Activated naive CD4-positive, alpha-beta T cell treated with anti-CD3 and anti-CD28 coated beads, Interleukin-2, amount 10 ng/mL, durations not matched to agents 7 days and 5 days (primary cell): ENCODE measurements at regions not wholly inside any gene's neighbourhood (a gene's known extent, or its start where the extent isn't known, plus 50 kb on each side); places are given as distances from the start of the nearest gene placed in this dataset.
"Not testable (repeated sequence)": the region's sequence is repeated elsewhere in the genome, so short reads cannot be mapped to it uniquely, and the experiment has no call there.

Experiments used
- CTCF ChIA-PET: fragments of 350-600 bp; sonication (Branson Sonifier 250); formaldehyde crosslinking; loops from one replicate; lab custom pipeline; 2021; ENCODE audit warnings: antibody characterized with exemption; lab: Charles Lee
- DNase-seq: peaks from one replicate; pipeline ENCODE4 v3.0.0-alpha.2; 2020
- H3K27ac Mint-ChIP-seq: one replicate; pipeline ENCODE4 v1.8.0; 2021; ENCODE audit warnings: mild to moderate bottlenecking, moderate library complexity, mixed read lengths
- H3K27me3 Mint-ChIP-seq: one replicate; pipeline ENCODE4 v1.8.0; 2021; ENCODE audit warnings: mild to moderate bottlenecking, mixed read lengths
- H3K36me3 Mint-ChIP-seq: one replicate; pipeline ENCODE4 v1.8.0; 2021; ENCODE audit warnings: mixed read lengths
- H3K4me1 Mint-ChIP-seq: one replicate; pipeline ENCODE4 v1.8.0; 2021; ENCODE audit warnings: mixed read lengths
- H3K4me3 Mint-ChIP-seq: one replicate; pipeline ENCODE4 v1.8.0; 2021; ENCODE audit warnings: mild to moderate bottlenecking, moderate library complexity, mixed read lengths
- H3K9me3 Mint-ChIP-seq: one replicate; pipeline ENCODE4 v1.8.0; 2021; ENCODE audit warnings: mixed read lengths

- no peak overlapping the region for H3K4me3 Mint-ChIP-seq
- CTCF ChIA-PET, result no interaction called here
- H3K4me1 Mint-ChIP-seq, result no peaks in the 10 kb centered on the region
- no peak for DNase-seq
- H3K36me3 Mint-ChIP-seq, result no peaks in the 10 kb centered on the region
- no peaks in the 10 kb centered on the region for H3K27me3 Mint-ChIP-seq
- H3K27ac Mint-ChIP-seq, result no peak overlapping the region
- H3K9me3 Mint-ChIP-seq, result peaks cover 5% of the 10 kb centered on the region
Measured at GRCh38 chr14:85169381-85169780, 360.6 kb upstream of the FLRT2 start.

- H3K36me3 Mint-ChIP-seq, result no peaks in the 10 kb centered on the region
- DNase-seq, result no peak
- H3K9me3 Mint-ChIP-seq, result peaks cover 4% of the 10 kb centered on the region
- no peaks in the 10 kb centered on the region for H3K4me1 Mint-ChIP-seq
- CTCF ChIA-PET, result no interaction called here
- H3K4me3 Mint-ChIP-seq, result no peak overlapping the region
- H3K27me3 Mint-ChIP-seq, result no peaks in the 10 kb centered on the region
- H3K27ac Mint-ChIP-seq, result no peak overlapping the region
Measured at GRCh38 chr14:85172290-85172689, 357.7 kb upstream of the FLRT2 start.

GRCh38 chr14:85172889-85173477, 357.0 kb upstream of the FLRT2 start:
- peaks cover 4% of the 10 kb centered on the region for H3K9me3 Mint-ChIP-seq
- CTCF ChIA-PET, result no interaction called here

GRCh38 chr14:85175556-85175955, 354.4 kb upstream of the FLRT2 start:
- Mint-ChIP-seq H3K4me3 (no peak overlapping the region), H3K9me3 (peaks cover 4% of the 10 kb centered on the region), H3K27me3 (no peaks in the 10 kb centered on the region), H3K36me3 (no peaks in the 10 kb centered on the region), H3K27ac (no peak overlapping the region), H3K4me1 (no peaks in the 10 kb centered on the region)
- DNase-seq, result no peak
- CTCF ChIA-PET, result no interaction called here

More at GRCh38 chr14:85172889-85173477, 357.0 kb upstream of the FLRT2 start:
- Mint-ChIP-seq H3K27ac (no peak overlapping the region), H3K4me1 (no peaks in the 10 kb centered on the region), H3K27me3 (no peaks in the 10 kb centered on the region), H3K4me3 (no peak overlapping the region), H3K36me3 (no peaks in the 10 kb centered on the region)
- no peak for DNase-seq

GRCh38 chr14:85178864-85179263, 351.1 kb upstream of the FLRT2 start:
- CTCF ChIA-PET, result no interaction called here
- H3K27ac Mint-ChIP-seq, result no peak overlapping the region
- no peaks in the 10 kb centered on the region for H3K36me3 Mint-ChIP-seq
- no peaks in the 10 kb centered on the region for H3K4me1 Mint-ChIP-seq
- H3K27me3 Mint-ChIP-seq, result no peaks in the 10 kb centered on the region
- H3K9me3 Mint-ChIP-seq, result peaks cover 12% of the 10 kb centered on the region
- H3K4me3 Mint-ChIP-seq, result no peak overlapping the region
- no peak for DNase-seq

- no peak overlapping the region for H3K27ac Mint-ChIP-seq
- H3K9me3 Mint-ChIP-seq, result peaks cover 13% of the 10 kb centered on the region
- no peak overlapping the region for H3K4me3 Mint-ChIP-seq
- no peak for DNase-seq
- CTCF ChIA-PET, result no interaction called here
- H3K4me1 Mint-ChIP-seq, result no peaks in the 10 kb centered on the region
- H3K36me3 Mint-ChIP-seq, result no peaks in the 10 kb centered on the region
- no peaks in the 10 kb centered on the region for H3K27me3 Mint-ChIP-seq
Measured at GRCh38 chr14:85180876-85181275, 349.1 kb upstream of the FLRT2 start.

- no peak overlapping the region for H3K4me3 Mint-ChIP-seq
- CTCF ChIA-PET, result no interaction called here
- H3K9me3 Mint-ChIP-seq, result peaks cover 13% of the 10 kb centered on the region
- DNase-seq, result no peak
- H3K4me1 Mint-ChIP-seq, result no peaks in the 10 kb centered on the region
- no peaks in the 10 kb centered on the region for H3K36me3 Mint-ChIP-seq
- no peaks in the 10 kb centered on the region for H3K27me3 Mint-ChIP-seq
- H3K27ac Mint-ChIP-seq, result no peak overlapping the region
Measured at GRCh38 chr14:85182282-85182681, 347.7 kb upstream of the FLRT2 start.

GRCh38 chr14:85186082-85186481, 343.9 kb upstream of the FLRT2 start:
- Mint-ChIP-seq H3K27ac (no peak overlapping the region), H3K4me3 (no peak overlapping the region), H3K36me3 (no peaks in the 10 kb centered on the region), H3K27me3 (no peaks in the 10 kb centered on the region), H3K4me1 (no peaks in the 10 kb centered on the region), H3K9me3 (peaks cover 22% of the 10 kb centered on the region)
- CTCF ChIA-PET, result no interaction called here
- DNase-seq, result no peak

- no peak for DNase-seq
- CTCF ChIA-PET, result no interaction called here
- Mint-ChIP-seq H3K27me3 (no peaks in the 10 kb centered on the region), H3K4me3 (no peak overlapping the region), H3K9me3 (peaks cover 18% of the 10 kb centered on the region), H3K27ac (no peak overlapping the region), H3K36me3 (no peaks in the 10 kb centered on the region), H3K4me1 (no peaks in the 10 kb centered on the region)
Measured at GRCh38 chr14:85187521-85187920, 342.4 kb upstream of the FLRT2 start.

GRCh38 chr14:85188836-85189235, 341.1 kb upstream of the FLRT2 start:
- no peaks in the 10 kb centered on the region for H3K27me3 Mint-ChIP-seq
- no peak for DNase-seq
- H3K9me3 Mint-ChIP-seq, result peaks cover 15% of the 10 kb centered on the region
- no peaks in the 10 kb centered on the region for H3K36me3 Mint-ChIP-seq
- no peak overlapping the region for H3K4me3 Mint-ChIP-seq
- no peaks in the 10 kb centered on the region for H3K4me1 Mint-ChIP-seq
- no peak overlapping the region for H3K27ac Mint-ChIP-seq
- CTCF ChIA-PET, result interaction anchor here (0.6 kb wide), 1 partner anchor 748 kb away, joined by 3 read pairs; no protein-coding TSS in a partner anchor

- not testable (repeated sequence) for H3K4me1 Mint-ChIP-seq, H3K4me3 Mint-ChIP-seq, H3K27ac Mint-ChIP-seq, DNase-seq, H3K27me3 Mint-ChIP-seq, H3K36me3 Mint-ChIP-seq
- peaks cover 11% of the 10 kb centered on the region for H3K9me3 Mint-ChIP-seq
- CTCF ChIA-PET, result interaction anchor here (0.6 kb wide), 1 partner anchor 749 kb away, joined by 3 read pairs; no protein-coding TSS in a partner anchor
Measured at GRCh38 chr14:85189253-85189652, 340.7 kb upstream of the FLRT2 start.

GRCh38 chr14:85190251-85190650, 339.7 kb upstream of the FLRT2 start:
- Mint-ChIP-seq H3K36me3 (no peaks in the 10 kb centered on the region), H3K27me3 (no peaks in the 10 kb centered on the region), H3K27ac (no peak overlapping the region), H3K4me3 (no peak overlapping the region), H3K4me1 (no peaks in the 10 kb centered on the region), H3K9me3 (peaks cover 11% of the 10 kb centered on the region)
- CTCF ChIA-PET, result no interaction called here
- no peak for DNase-seq

- CTCF ChIA-PET, result no interaction called here
- H3K27me3 Mint-ChIP-seq, result no peaks in the 10 kb centered on the region
- peaks cover 11% of the 10 kb centered on the region for H3K9me3 Mint-ChIP-seq
- H3K4me1 Mint-ChIP-seq, result no peaks in the 10 kb centered on the region
- H3K36me3 Mint-ChIP-seq, result no peaks in the 10 kb centered on the region
- H3K27ac Mint-ChIP-seq, result no peak overlapping the region
- H3K4me3 Mint-ChIP-seq, result no peak overlapping the region
- DNase-seq, result no peak
Measured at GRCh38 chr14:85191986-85192385, 338.0 kb upstream of the FLRT2 start.

GRCh38 chr14:85195872-85196477, 334.0 kb upstream of the FLRT2 start:
- DNase-seq, result no peak
- H3K9me3 Mint-ChIP-seq, result no peaks in the 10 kb centered on the region
- CTCF ChIA-PET, result no interaction called here

GRCh38 chr14:85198001-85198400, 331.9 kb upstream of the FLRT2 start:
- no peak for DNase-seq
- Mint-ChIP-seq H3K27ac (no peak overlapping the region), H3K36me3 (no peaks in the 10 kb centered on the region), H3K27me3 (no peaks in the 10 kb centered on the region), H3K9me3 (no peaks in the 10 kb centered on the region), H3K4me1 (no peaks in the 10 kb centered on the region), H3K4me3 (no peak overlapping the region)
- CTCF ChIA-PET, result no interaction called here

More at GRCh38 chr14:85195872-85196477, 334.0 kb upstream of the FLRT2 start:
- Mint-ChIP-seq H3K4me1 (no peaks in the 10 kb centered on the region), H3K36me3 (no peaks in the 10 kb centered on the region), H3K27me3 (no peaks in the 10 kb centered on the region), H3K27ac (no peak overlapping the region), H3K4me3 (no peak overlapping the region)
